ENCODE measurements at regions not wholly inside any gene's neighbourhood (a gene's known extent, or its start where the extent isn't known, plus 50 kb on each side); places are given as distances from the start of the nearest gene placed in this dataset.

DNA sequence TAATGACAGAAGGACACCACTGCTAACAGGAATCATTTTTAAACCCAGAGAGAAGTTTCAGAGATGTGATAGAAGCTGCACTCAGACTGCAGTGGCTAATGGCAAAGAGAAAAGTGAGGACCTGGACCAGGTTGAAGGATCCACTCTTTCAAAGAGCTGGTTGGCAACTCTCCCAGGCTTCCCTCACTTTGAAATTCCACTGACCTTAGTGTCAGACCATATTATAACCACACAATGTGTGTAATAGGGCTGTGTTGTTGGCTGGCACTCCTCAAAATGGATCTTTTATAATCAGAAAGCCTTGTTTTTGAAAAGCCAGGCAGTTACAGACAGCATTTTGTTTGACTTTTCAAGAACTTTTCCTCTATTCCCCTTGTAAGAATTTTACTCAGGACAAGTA is 280.7 kb downstream of the PRELID2 start:
- peak; percentile 45 for DNase-seq (ENCODE audit: low read depth)
- H3K4me3 ChIP-seq (ENCODE audit: low read depth, low read length), result no peak overlapping the region
- TF ChIP-seq, protein P1, sequence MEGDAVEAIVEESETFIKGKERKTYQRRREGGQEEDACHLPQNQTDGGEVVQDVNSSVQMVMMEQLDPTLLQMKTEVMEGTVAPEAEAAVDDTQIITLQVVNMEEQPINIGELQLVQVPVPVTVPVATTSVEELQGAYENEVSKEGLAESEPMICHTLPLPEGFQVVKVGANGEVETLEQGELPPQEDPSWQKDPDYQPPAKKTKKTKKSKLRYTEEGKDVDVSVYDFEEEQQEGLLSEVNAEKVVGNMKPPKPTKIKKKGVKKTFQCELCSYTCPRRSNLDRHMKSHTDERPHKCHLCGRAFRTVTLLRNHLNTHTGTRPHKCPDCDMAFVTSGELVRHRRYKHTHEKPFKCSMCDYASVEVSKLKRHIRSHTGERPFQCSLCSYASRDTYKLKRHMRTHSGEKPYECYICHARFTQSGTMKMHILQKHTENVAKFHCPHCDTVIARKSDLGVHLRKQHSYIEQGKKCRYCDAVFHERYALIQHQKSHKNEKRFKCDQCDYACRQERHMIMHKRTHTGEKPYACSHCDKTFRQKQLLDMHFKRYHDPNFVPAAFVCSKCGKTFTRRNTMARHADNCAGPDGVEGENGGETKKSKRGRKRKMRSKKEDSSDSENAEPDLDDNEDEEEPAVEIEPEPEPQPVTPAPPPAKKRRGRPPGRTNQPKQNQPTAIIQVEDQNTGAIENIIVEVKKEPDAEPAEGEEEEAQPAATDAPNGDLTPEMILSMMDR (conservative IDR thresholded peaks at IDR 0.05; ENCODE audit: low read depth, low read length), result no peak

GRCh38 chr5:145553177-145553576 is 282.0 kb downstream of the PRELID2 start:
- no peak for DNase-seq (ENCODE audit: low read depth)
- TF ChIP-seq, protein P1 (conservative IDR thresholded peaks at IDR 0.05; ENCODE audit: low read depth, low read length), result no peak
- H3K4me3 ChIP-seq (ENCODE audit: low read depth, low read length), result no peak overlapping the region

GRCh38 chr5:145551714-145552113 is 283.4 kb downstream of the PRELID2 start:
- no peak for DNase-seq (ENCODE audit: low read depth)
- TF ChIP-seq, protein P1 (conservative IDR thresholded peaks at IDR 0.05; ENCODE audit: low read depth, low read length), result no peak
- no peak overlapping the region for H3K4me3 ChIP-seq (ENCODE audit: low read depth, low read length)

- H3K4me3 ChIP-seq (ENCODE audit: low read depth, low read length), result no peak overlapping the region
- TF ChIP-seq, protein P1 (conservative IDR thresholded peaks at IDR 0.05; ENCODE audit: low read depth, low read length), result no peak
- no peak for DNase-seq (ENCODE audit: low read depth)
Measured at GRCh38 chr5:145548097-145548496, 287.0 kb downstream of the PRELID2 start.

GRCh38 chr5:145544401-145544800 is 290.7 kb downstream of the PRELID2 start:
- DNase-seq (ENCODE audit: low read depth), result no peak
- no peak overlapping the region for H3K4me3 ChIP-seq (ENCODE audit: low read depth, low read length)
- TF ChIP-seq, protein P1 (conservative IDR thresholded peaks at IDR 0.05; ENCODE audit: low read depth, low read length), result no peak

GRCh38 chr5:145543968-145544367 is 291.2 kb downstream of the PRELID2 start:
- no peak overlapping the region for H3K4me3 ChIP-seq (ENCODE audit: low read depth, low read length)
- no peak for DNase-seq (ENCODE audit: low read depth)
- TF ChIP-seq, protein P1 (conservative IDR thresholded peaks at IDR 0.05; ENCODE audit: low read depth, low read length), result no peak

DNA sequence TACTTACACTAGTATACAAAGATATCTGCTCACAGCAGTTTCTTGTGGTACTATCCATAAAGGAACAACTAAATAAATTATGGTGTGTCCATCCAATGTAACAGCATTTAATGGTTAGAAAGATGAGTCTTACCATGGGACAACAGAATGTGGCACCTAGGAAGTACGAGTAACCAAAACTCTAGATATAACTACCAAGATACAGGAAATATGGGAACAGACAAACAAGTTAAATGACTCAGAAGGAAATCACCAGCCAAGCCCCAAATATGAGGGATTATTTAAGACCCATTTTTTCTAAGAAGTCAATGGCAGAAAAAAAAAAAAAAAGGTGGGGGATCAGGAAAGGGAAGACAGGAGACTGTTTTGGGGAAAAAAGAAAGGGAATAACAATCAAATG is 294.8 kb downstream of the PRELID2 start:
- no peak overlapping the region for H3K4me3 ChIP-seq (ENCODE audit: low read depth, low read length)

More for the DNA sequence above, 294.8 kb downstream of the PRELID2 start:
- no peak for DNase-seq (ENCODE audit: low read depth)
- TF ChIP-seq, protein P1 (conservative IDR thresholded peaks at IDR 0.05; ENCODE audit: low read depth, low read length), result no peak
